HEK293 (cell line): ENCODE measurements at regions not wholly inside any gene's neighbourhood (a gene's known extent, or its start where the extent isn't known, plus 50 kb on each side); places are given as distances from the start of the nearest gene placed in this dataset.
"Not testable (repeated sequence)": the region's sequence is repeated elsewhere in the genome, so short reads cannot be mapped to it uniquely, and the experiment has no call there.

Experiments used
- CTCF ChIA-PET: fragments of 350-600 bp; formaldehyde crosslinking; extraction: SDS; loops from one replicate; lab custom pipeline; 2021; ENCODE audit warnings: antibody characterized with exemption; lab: Yijun Ruan, JAX
- POLR2A ChIA-PET: fragments of 300-600 bp; formaldehyde crosslinking; extraction: SDS; loops from one replicate; lab custom pipeline; 2020; ENCODE audit warnings: antibody characterized with exemption, inconsistent platforms; lab: Yijun Ruan, JAX
- H3K27ac ChIP-seq: fragments of 200-500 bp; sonication (Bioruptor generic); 2 replicates; pipeline ENCODE4 v1.5.1; 2014; ENCODE audit warnings: low read depth, low read length, control low read depth, inconsistent platforms; ENCODE audit errors: extremely low read depth
- H3K36me3 ChIP-seq, 2 experiments: fragments of 200-500 bp in 1 of 2; sonication (Bioruptor generic) in 1 of 2; 1 replicate in 1 of 2; 2 replicates in 1 of 2; pipeline ENCODE4 v1.5.1; 2014 to 2017; ENCODE audit warnings: inconsistent platforms in 2 of 2, low read length in 2 of 2; ENCODE audit not compliant: control insufficient read depth in 2 of 2, insufficient read depth in 1 of 2
- H3K4me1 ChIP-seq: fragments of 200-500 bp; sonication (Bioruptor generic); 2 replicates; pipeline ENCODE4 v1.5.1; 2014; ENCODE audit warnings: mild to moderate bottlenecking, low read length, inconsistent platforms; ENCODE audit not compliant: control insufficient read depth, insufficient read depth
- H3K4me3 ChIP-seq: 2 replicates; pipeline ENCODE4 v1.5.1; 2011; ENCODE audit warnings: low read depth, mild to moderate bottlenecking, control low read depth, low read length, moderate library complexity
- H3K9me3 ChIP-seq: fragments of 200-500 bp; sonication (Bioruptor generic); 2 replicates; pipeline ENCODE4 v1.5.1; 2014; ENCODE audit warnings: low read depth, low read length, inconsistent platforms; ENCODE audit not compliant: control insufficient read depth, insufficient read depth
- FEZF1 ChIP-seq: fragments of 450-650 bp; formaldehyde crosslinking; IDR thresholded peaks from 2 replicates; pipeline ENCODE4 v1.5.1; 2016; ENCODE audit warnings: missing biosample characterization, missing genetic modification characterization
- GLIS1 ChIP-seq: fragments of 450-650 bp; formaldehyde crosslinking; IDR thresholded peaks from 2 replicates; pipeline ENCODE4 v1.5.1; 2016; ENCODE audit warnings: missing biosample characterization, missing genetic modification characterization
- KLF1 ChIP-seq: fragments of 450-650 bp; formaldehyde crosslinking; IDR thresholded peaks from 2 replicates; pipeline ENCODE4 v1.5.1; 2016; ENCODE audit warnings: missing biosample characterization, missing genetic modification characterization
- OSR2 ChIP-seq: fragments of 450-650 bp; formaldehyde crosslinking; IDR thresholded peaks from 2 replicates; pipeline ENCODE4 v1.5.1; 2016; ENCODE audit warnings: missing biosample characterization, missing genetic modification characterization
- PRDM1 ChIP-seq: fragments of 450-650 bp; formaldehyde crosslinking; IDR thresholded peaks from 2 replicates; pipeline ENCODE4; 2016; ENCODE audit warnings: missing biosample characterization, missing genetic modification characterization
- PRDM10 ChIP-seq: fragments of 450-650 bp; formaldehyde crosslinking; IDR thresholded peaks from 2 replicates; pipeline ENCODE4 v1.5.1; 2016; ENCODE audit warnings: missing biosample characterization, missing genetic modification characterization
- SP7 ChIP-seq: fragments of 450-650 bp; formaldehyde crosslinking; IDR thresholded peaks from 2 replicates; pipeline ENCODE4 v1.5.1; 2016; ENCODE audit warnings: missing biosample characterization, missing genetic modification characterization
- WT1 ChIP-seq: fragments of 450-650 bp; formaldehyde crosslinking; IDR thresholded peaks from 2 replicates; pipeline ENCODE4 v1.5.1; 2016; ENCODE audit warnings: missing biosample characterization, missing genetic modification characterization
- ZEB2 ChIP-seq: fragments of 450-650 bp; formaldehyde crosslinking; IDR thresholded peaks from 2 replicates; pipeline ENCODE4 v1.5.1; 2016; ENCODE audit warnings: missing biosample characterization, missing genetic modification characterization
- ZNF366 ChIP-seq: fragments of 450-650 bp; formaldehyde crosslinking; conservative IDR thresholded peaks from 2 replicates; pipeline ENCODE4 v1.5.1; 2016; ENCODE audit warnings: missing biosample characterization, missing genetic modification characterization
- ZNF623 ChIP-seq: fragments of 450-650 bp; formaldehyde crosslinking; IDR thresholded peaks from 2 replicates; pipeline ENCODE4 v1.5.1; 2016; ENCODE audit warnings: missing biosample characterization, missing genetic modification characterization
- ZNF777 ChIP-seq: fragments of 450-650 bp; formaldehyde crosslinking; IDR thresholded peaks from 2 replicates; pipeline ENCODE4 v1.5.1; 2017; ENCODE audit warnings: missing biosample characterization, missing genetic modification characterization, borderline replicate concordance
- TF ChIP-seq, protein P1 (sequence below): fragments of 450-650 bp; formaldehyde crosslinking; IDR thresholded peaks from 2 replicates; pipeline ENCODE4 v1.5.1; 2017; ENCODE audit warnings: missing biosample characterization, missing genetic modification characterization
- TF ChIP-seq, protein P2 (sequence below): fragments of 450-650 bp; formaldehyde crosslinking; IDR thresholded peaks from 2 replicates; pipeline ENCODE4 v1.5.1; 2016; ENCODE audit warnings: missing biosample characterization, missing genetic modification characterization

GRCh38 chr20:52039790-52040189 is 151.8 kb downstream of the ZFP64 start:
- H3K4me3 ChIP-seq: no peak overlapping the region
- H3K4me1 ChIP-seq: peaks cover 11% of the 10 kb centered on the region
- ChIA-PET POLR2A (no interaction called here), CTCF (no interaction called here)
- TF ChIP-seq ZEB2 (tag by site-specific recombination) (0 out of 2 replicates have a peak, but pooled peaks have one; percentile 24), FEZF1 (tag by site-specific recombination) (peak; percentile 8; the same call in 1 of the 2 replicates), ZNF623 (tag by site-specific recombination) (no peak), SP7 (peak; percentile 66; the same call in 1 of the 2 replicates), PRDM1 (tag by site-specific recombination) (peak; percentile 52; the same call in 1 of the 2 replicates), KLF1 (tag by site-specific recombination) (no peak; the same call in 1 of the 2 replicates), ZNF777 (tag by site-specific recombination) (no peak), OSR2 (tag by site-specific recombination) (peak; percentile 60; the same call in 1 of the 2 replicates), GLIS1 (tag by site-specific recombination) (peak; percentile 13; the same call in 1 of the 2 replicates), WT1 (tag by site-specific recombination) (peak; percentile 98), ZNF366 (tag by site-specific recombination) (peak; percentile 49; the same call in 1 of the 2 replicates)
- TF ChIP-seq, protein P1, sequence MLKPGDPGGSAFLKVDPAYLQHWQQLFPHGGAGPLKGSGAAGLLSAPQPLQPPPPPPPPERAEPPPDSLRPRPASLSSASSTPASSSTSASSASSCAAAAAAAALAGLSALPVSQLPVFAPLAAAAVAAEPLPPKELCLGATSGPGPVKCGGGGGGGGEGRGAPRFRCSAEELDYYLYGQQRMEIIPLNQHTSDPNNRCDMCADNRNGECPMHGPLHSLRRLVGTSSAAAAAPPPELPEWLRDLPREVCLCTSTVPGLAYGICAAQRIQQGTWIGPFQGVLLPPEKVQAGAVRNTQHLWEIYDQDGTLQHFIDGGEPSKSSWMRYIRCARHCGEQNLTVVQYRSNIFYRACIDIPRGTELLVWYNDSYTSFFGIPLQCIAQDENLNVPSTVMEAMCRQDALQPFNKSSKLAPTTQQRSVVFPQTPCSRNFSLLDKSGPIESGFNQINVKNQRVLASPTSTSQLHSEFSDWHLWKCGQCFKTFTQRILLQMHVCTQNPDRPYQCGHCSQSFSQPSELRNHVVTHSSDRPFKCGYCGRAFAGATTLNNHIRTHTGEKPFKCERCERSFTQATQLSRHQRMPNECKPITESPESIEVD (tag by site-specific recombination): peak; percentile 87
- TF ChIP-seq, protein P2, sequence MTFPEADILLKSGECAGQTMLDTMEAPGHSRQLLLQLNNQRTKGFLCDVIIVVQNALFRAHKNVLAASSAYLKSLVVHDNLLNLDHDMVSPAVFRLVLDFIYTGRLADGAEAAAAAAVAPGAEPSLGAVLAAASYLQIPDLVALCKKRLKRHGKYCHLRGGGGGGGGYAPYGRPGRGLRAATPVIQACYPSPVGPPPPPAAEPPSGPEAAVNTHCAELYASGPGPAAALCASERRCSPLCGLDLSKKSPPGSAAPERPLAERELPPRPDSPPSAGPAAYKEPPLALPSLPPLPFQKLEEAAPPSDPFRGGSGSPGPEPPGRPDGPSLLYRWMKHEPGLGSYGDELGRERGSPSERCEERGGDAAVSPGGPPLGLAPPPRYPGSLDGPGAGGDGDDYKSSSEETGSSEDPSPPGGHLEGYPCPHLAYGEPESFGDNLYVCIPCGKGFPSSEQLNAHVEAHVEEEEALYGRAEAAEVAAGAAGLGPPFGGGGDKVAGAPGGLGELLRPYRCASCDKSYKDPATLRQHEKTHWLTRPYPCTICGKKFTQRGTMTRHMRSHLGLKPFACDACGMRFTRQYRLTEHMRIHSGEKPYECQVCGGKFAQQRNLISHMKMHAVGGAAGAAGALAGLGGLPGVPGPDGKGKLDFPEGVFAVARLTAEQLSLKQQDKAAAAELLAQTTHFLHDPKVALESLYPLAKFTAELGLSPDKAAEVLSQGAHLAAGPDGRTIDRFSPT (tag by site-specific recombination): 0 out of 2 replicates have a peak, but pooled peaks have one; percentile 24
- no peaks in the 10 kb centered on the region for H3K36me3 ChIP-seq
- H3K27ac ChIP-seq: no peak overlapping the region
- H3K9me3 ChIP-seq: no peaks in the 10 kb centered on the region

- TF ChIP-seq KLF1 (tag by site-specific recombination) (peak; percentile 55; the same call in 1 of the 2 replicates), PRDM10 (tag by site-specific recombination) (peak; percentile 16; the same call in 1 of the 2 replicates)
- ChIA-PET CTCF (interaction anchor here (0.7 kb wide), 1 partner anchor 238 kb away, joined by 3 read pairs; no protein-coding TSS in a partner anchor), POLR2A (interaction anchor here (0.6 kb wide), 1 partner anchor 341 kb away, joined by 5 read pairs; no protein-coding TSS in a partner anchor)
- not testable (repeated sequence) for H3K9me3 ChIP-seq, H3K27ac ChIP-seq, H3K36me3 ChIP-seq, H3K4me3 ChIP-seq
- peaks cover 11% of the 10 kb centered on the region for H3K4me1 ChIP-seq
Measured at GRCh38 chr20:52038632-52039031, 152.9 kb downstream of the ZFP64 start.
